ENCODE measurements at regions not wholly inside any gene's neighbourhood (a gene's known extent, or its start where the extent isn't known, plus 50 kb on each side); places are given as distances from the start of the nearest gene placed in this dataset.
"Not testable (repeated sequence)": the region's sequence is repeated elsewhere in the genome, so short reads cannot be mapped to it uniquely, and the experiment has no call there.

DNA sequence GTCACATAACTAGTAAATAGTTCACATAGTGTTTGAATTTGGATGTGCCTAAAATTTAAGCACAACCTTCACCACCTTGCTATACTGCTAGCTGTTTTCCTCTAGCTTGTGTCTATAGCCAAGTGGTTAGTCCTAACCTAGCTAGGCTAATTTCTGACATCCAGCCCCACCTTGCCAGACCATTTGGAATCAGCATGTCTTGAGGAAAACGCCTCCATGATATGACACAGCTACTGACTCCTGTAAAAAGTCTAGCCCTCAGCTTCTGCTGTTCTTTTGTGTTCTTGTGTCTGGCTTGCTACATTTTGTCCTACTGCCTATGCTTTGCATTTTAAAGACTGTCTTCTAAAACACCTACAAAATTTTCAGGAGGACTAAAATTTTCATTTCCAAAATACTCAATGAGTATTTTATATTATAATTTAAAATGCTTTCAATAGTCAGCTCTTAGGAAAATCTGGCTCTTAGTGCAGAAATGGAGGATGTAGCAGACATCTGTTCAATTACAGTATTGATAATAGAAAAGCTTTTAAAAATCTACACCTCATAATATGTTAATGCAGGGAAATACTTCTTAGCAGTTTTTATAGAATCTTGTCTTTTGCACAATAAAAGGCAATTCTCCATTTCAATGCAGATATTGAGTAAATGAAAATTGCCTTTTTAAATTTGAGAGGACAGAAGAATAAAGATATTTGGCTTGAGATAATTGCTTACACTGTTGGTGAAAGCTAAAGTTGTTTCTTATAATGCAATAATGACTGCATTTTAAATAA is 160.8 kb upstream of the APP start:
- DNase-seq (ENCODE audit: low read depth, low spot score) = no peak

DNA sequence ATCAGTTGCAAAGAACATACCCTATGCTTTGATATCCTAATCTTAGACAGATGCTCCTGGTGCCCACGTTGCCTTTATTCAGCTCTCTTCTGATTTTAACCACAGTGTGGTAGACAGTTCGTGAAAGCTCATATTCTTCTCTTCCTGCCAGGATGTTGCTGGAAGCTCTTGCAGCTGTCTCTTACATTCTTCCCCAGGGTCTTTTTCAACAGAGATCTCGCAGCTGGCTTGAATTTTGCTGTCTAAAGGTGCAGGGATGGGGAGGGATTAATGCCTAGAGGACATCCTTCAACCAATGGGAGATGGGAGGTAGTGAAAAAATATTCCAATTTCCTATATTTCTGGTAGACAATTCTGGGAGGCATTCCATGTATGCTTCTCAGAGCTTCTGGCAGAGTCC is 150.0 kb upstream of the APP start:
- no peak for DNase-seq (ENCODE audit: low read depth, low spot score)

DNA sequence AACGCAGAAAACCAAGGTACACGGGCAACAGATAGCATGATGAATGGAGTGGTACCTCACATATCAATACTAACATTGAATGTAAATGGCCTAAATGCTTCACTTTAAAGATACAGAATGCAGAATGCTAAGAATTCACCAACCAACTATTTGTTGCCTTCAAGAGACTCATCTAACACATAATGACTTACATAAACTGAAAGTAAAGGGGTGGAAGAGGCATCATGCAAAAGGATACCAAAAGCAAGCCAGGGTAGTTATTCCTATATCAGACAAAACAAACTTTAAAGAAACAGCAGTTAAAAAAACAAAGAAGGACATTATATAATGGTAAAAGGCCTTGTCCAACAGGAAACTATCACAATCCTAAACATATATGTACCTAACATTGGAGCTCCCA is 137.1 kb upstream of the APP start:
- no peak for DNase-seq (ENCODE audit: low read depth, low spot score)

DNA sequence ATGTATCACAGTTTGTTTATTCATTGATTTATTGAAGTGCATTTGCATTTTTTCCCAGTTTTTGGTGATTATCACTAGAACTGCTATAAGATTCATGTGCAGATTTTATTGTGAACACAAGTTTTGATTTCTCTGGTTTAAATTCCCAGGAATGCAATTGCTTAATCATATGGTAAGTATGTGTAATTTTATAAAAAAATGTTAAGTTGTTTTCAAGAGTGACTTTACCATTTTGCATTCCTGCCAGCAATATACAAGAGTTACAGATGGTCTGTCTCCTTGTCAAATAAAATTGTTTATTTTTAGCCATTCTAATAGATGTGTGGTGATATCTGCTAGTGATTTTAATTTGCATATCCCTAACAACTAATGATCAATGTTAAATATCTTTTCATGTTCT is 127.3 kb upstream of the APP start:
- DNase-seq (ENCODE audit: low read depth, low spot score) = no peak

DNA sequence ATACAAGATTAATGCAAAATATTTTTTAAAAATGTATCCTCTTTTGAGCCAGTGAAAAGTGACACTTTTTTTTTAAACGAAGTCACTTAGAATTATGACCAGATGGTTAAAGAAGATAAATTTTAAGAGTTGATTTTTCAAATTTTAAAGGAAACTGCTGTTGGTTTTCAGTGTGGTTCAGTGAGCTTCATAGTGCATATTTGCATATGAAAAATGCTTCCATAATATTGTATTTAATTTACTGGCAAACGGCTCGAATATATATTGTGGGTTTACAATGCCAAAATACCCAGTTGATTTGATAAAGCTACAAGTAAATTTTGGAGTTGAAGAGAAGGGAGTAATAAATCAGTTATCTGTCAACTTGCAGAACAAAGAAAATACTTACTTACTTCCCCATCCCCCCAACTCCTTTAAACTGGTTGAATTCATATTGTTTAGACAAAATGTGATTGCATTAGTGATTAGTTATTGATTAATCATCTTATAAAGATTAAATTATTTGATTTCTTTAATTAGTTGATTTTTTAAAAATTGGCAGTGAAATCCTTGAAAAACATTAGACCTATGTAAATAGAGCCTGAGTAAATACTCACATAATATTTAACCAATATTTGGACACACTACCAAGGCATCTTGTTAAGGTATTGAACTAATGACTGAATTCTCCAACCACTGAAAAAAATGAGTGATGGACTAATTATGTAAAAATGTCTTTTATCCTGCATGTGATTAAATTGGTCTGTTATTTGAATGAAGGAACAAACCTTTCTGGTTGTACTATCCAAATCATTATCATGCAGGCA is 122.8 kb upstream of the APP start:
- no peak for DNase-seq (ENCODE audit: low read depth, low spot score)

DNA sequence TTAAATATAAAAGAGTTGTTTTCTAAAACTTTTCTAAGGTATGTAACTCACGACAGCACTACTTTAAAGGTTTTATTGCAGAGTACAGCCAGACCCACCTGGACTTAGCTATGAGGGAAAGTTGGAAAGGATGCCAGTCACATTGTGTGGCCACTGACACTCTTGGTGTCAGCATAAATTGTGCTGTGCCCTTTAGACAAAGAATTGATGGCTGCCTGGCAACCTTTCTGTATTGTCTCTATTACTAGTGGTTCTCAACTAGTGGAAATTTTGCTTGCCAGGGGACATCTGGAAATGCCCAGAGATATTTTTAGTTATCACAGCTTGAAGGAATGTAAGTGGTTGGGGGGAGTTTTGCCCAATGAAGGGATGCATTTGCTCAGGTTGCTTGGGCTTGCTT is 117.5 kb upstream of the APP start:
- DNase-seq (ENCODE audit: low read depth, low spot score) = no peak

DNA sequence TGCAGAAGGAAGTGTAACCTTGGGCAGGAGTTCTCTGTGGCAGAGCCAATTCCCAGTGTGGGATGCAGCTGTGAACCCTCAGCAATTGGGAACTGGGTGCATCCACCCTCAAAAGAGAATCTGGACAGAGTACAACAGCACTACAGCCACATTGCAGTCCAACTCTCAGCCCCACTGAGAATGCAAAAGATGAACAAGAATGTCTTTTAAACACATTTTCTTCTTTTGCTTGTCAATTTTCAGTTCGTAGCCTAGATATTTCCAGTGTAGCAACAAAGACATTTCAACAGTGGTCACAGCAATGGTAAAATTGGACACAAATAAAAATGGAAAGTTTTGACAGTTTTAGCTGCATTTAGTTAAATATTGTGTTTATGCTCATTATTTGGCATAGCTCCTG is 114.0 kb upstream of the APP start:
- no peak for DNase-seq (ENCODE audit: low read depth, low spot score)

DNA sequence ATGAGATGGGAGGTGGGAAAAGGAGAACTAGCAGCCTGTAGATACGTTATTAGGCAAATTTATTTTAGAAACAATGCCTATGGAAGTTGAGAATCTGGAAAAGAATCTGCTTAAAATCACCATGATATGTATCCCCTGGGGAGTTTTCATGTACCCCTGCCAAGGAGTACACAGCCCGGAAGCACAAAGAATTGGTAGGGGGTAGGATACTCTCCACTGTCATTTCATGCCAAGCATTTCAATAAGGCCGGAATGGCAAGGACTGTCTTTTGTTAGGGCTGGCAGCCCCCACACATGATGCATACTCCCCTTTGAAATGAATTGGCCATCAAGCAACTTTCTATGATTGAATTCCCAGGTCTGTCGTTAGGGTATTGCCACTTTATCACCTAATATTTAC is 111.5 kb upstream of the APP start:
- peak; percentile 4 for DNase-seq (ENCODE audit: low read depth, low spot score)

DNA sequence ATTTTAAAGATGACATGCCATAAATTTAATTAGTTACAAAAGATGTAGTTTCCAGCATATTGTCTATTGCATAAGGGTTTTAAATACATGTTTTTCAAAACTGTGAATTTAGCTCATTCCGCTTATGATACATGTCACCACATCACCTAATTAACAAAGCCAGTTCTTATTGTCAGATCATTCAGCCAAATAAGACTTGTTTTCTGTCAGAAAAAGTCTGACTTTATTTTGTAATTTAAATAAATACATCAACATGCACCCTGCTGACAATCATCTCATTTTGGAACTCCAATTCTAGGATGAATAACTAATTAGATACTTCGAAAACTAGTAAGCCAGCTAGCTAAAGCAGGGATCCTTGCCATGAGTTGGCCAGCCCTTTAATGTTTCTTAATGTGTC is 110.9 kb upstream of the APP start:
- no peak for DNase-seq (ENCODE audit: low read depth, low spot score)

DNA sequence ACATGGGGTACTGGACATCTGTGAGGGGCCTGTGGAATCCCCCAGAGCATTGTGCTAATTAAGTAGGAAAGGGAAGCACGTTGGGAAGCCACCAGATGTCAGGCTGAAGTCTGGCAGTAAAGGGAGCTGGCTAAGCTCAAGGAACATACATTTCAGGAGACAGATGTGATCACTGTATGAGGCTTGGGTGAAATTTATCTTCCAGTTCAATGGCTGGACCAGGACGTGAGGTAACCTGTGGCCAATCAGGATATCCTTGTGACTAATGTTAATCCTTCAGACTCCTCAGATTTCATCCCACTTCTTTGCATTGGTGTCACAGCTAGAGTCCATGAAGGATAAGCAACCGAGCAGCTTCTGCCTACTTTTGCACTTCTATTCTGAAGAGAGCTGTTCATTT is 110.2 kb upstream of the APP start:
- DNase-seq (ENCODE audit: low read depth, low spot score) = peak; percentile 19

DNA sequence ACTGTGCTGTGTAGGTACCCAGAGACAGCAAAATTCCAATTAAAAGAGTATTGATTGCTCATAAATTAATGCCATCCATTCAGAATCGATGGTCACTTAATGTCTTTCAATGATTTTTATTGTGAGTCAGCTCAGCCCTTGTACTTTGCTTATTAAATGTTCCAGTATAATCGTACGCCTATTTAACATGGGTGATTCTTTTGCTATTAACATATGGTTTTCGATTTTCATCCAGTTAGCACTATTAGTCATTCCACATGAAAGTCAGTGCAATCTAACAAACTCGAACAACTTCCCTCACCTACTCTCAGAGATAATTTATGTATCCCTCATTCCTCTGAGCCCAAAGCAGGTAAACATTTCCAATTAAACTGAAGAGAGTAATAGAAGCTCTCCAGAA is 109.6 kb upstream of the APP start:
- no peak for DNase-seq (ENCODE audit: low read depth, low spot score)

DNA sequence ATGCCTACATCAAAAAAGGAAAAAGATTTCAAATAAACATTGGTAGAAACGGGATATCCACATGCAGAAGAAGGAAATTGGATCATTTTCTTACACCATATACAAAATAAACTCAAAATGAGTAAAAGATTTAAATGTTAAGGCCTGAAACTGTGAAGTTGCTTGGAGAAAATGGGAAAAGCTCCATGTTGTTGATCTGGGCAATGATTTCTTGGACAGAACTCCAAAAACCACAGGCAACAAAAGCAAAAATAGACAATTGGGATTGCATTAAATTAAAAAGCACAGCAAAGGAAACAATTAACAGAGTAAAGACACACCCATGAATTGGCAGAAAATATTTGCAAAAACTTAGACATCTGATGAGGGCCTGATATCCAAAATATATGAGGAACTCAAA is 105.2 kb upstream of the APP start:
- no peak for DNase-seq (ENCODE audit: low read depth, low spot score)

DNA sequence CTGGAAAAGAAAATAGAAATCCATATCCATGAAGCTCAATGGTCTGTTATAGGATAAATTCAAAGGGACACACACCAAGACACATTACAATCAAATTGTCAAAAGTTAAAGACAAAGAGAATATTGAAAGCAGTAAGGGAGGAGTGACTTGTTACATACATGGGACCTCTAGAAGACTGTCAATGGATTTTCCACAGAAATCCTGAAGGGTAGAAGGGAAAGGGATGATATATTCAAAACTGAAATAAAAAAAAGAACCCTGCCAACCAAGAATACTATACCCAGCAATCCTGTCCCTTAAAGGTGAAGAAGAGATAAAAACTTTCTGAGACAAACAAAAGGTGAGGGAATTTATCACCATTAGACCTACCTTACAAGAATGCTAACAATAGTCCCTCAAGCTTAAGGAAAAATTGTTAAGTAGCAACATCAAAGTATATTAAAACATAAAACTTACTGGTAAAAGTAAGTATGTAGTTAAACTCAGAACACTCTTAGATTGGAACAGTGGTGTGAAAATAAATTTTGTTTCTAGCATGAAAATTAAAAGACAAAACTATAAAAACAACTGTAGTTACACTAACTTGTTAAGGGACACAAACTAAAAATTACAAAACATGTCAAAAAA is 103.2 kb upstream of the APP start:
- no peak for DNase-seq (ENCODE audit: low read depth, low spot score)

DNA sequence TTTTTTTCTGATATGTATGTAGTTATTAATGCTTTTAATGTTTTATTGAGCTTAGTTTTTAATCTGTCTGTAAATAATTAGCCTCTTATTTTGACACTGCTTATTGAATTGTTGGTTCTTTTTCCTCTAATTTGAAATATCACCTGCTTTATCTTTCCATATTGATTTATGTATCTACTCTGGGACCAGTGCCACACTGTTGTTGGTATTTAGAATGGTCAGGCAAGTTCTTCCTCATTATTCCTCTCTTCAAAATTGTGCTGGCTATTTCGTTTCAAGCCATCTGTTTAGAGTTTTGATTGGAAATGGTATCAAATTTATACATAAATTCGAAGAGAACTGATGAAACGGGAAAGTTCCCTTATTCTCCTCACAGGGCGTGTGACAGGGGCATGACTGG is 96.8 kb upstream of the APP start:
- no peak for DNase-seq (ENCODE audit: low read depth, low spot score)

DNA sequence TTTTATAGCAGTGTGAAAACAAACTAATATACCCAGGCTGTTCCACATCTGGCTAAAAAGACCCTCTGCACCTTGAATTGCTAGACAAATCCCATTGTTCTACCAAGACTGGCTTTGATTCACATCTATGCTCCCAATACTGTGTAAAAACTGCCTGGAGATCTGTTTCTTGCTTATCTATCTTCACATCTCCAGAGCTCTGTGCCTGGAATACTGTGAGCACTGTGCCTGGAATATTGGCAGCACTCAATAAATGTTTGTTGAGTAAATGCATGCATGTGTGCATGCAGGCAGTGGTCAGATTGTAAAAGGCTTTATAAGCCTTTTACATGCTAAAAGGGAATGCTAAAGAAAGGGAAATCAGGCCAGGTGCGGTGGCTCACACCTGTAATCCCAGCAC is 75.5 kb upstream of the APP start:
- no peak for DNase-seq (ENCODE audit: low read depth, low spot score)

DNA sequence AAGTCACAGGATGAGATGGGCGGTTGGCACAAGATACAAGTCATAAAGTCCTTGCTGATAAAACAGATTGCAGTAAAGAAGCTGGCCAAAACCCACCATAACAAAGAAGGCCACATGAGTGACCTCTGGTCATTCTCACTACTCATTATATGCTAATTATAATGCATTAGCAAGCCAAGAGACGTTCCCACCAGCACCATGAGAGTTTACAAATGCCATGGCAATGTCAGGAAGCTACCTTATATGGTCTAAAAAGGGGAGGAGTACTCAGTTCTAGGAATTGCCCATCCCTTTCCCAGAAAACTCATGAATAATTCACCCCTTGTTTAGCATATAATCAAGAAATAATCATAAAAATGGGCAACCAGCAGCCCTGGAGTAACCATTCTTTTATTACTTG is 74.9 kb upstream of the APP start:
- DNase-seq (ENCODE audit: low read depth, low spot score) = no peak

DNA sequence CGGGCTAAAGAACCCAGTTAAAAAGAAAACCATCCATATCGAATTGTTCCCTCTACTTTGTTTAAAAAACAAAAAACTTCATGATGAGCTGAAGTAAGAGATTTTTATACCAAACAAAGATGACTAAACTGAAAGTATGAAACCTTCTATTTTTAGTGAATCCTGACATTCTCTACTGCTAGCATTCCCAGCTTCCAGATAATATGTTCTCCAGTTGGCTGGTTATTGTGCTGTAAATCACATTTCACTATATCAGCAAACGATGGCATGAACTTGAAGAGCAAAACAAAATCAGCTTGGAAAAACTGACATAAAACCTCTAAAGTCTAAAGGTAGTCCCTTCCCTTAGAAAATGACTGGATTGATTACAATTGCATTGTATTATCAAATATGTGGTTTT is 68.1 kb upstream of the APP start:
- DNase-seq (ENCODE audit: low read depth, low spot score) = no peak

DNA sequence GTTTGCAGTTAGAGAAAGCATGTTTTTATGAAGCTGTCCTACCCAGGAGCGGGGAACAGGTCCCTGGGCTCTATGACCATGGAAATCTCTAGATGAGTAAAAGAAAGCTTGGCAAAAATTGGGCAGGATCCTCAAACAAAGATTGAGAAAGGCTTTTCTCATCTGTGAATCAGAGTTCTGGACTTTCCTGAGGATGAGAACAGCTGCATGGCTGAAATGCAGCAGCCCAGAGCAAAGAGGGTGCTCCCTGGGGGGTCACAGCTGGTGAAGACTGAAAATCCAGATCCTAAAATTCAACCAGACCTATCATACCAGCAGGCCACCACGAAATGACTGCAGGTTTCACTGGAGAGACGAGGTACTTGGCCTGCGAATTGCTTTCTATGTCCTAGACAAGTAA is 65.7 kb upstream of the APP start:
- no peak for DNase-seq (ENCODE audit: low read depth, low spot score)

DNA sequence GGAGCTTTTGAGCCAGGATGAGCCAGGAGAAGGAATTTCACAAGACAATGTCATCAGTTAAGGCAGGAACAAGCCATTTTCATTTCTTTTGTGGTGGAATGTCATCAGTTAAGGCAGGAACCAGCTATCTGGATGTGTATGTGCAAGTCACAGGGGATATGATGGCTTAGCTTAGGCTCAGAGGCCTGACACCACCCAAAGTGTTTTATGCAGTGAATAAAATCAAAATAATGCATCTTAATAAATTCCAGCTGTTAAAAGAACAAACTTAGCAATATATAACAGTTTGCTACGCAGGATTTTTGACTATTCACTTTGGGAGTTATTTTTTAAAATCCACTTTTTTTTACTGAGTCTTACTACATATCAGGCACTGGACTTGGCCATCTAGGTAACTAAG is 62.7 kb upstream of the APP start:
- not testable (repeated sequence) for DNase-seq (ENCODE audit: low read depth, low spot score)

DNA sequence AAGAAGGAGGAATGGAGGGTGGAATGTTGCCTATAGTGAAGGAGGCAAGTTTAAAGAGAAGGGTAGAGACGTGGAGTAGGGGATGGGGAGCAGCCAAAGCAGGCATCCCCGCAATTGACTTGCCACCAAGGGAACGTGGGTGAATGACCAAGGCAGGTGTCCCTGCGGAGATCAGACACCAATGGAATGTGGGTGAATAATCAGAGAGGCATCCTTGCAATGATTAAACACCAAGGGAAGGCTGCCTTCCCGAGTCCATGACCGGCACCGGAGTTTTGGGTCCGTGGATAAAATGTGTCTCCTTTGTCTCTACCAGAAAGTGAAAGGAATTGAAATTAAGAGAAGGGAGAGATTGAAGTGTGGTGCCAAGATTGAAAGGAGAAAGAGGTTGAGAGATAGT is 61.9 kb upstream of the APP start:
- not testable (repeated sequence) for DNase-seq (ENCODE audit: low read depth, low spot score)

DNA sequence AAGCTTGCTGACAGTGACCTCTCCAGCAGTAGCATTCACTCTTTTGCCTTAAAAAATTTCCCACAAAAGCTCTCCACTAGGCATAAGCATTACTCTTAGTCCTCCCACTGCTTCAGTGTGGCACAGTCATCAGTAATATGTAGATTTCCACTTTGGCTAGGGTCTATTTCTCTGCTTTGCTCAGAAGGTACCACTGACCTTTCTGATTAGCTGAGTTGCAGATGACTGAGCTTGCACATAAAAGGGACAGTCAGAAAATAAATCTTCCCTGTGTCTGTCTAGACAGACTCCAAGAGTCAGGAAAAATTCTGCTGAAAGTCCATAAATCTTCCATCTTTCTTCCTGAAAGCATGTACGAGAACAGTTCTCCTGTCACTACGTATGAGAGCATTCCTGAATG is 56.6 kb upstream of the APP start:
- DNase-seq (ENCODE audit: low read depth, low spot score) = no peak

DNA sequence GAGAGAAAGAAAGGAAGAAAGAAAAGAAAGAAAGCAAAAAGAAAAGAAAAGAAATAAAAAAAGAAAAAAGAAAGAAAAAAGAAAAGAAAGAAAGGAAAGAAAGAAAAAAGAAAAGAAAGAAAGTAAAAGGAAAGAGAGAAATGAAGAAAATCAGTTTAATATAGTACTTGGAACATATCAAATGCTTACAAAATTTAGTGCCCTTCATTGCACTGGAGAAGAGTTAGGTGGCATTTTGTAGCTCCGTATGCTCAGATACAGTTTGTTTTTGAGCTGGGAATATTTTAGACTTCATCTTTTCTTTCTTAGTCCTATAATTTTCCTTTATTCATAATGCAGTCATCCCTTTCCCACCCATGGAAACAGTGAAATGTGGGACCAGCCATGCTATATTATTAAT is 56.2 kb upstream of the APP start:
- no peak for DNase-seq (ENCODE audit: low read depth, low spot score)

DNA sequence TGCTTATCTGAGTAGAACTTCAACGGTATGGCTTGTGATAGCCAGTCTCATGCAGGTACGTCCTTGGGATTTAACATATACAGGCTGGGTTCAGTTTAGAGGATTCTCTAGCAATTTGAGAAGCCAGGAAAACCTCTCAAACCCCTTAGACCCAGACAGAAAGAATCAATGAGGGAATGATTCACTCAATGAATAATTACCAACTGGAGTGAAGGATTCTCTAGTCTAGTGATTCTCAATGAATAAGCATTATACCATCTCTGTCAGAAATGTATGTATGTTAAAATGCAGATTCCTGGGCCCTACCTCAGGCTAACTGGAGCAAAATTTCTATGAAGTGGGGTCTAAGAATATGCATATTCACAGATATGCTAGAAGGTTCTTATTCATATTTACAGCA is 54.5 kb upstream of the APP start:
- no peak for DNase-seq (ENCODE audit: low read depth, low spot score)
